AG04450 (cell line): ENCODE measurements at regions not wholly inside any gene's neighbourhood (a gene's known extent, or its start where the extent isn't known, plus 50 kb on each side); places are given as distances from the start of the nearest gene placed in this dataset.

Experiments
- CTCF ChIA-PET: fragments of 300-600, 350-600 bp; formaldehyde crosslinking; extraction: SDS; loops from one replicate; lab custom pipeline; 2022; ENCODE audit warnings: antibody characterized with exemption, inconsistent platforms; lab: Charles Lee
- POLR2A ChIA-PET: fragments of 350-600 bp; formaldehyde crosslinking; extraction: SDS; loops from one replicate; lab custom pipeline; 2021; ENCODE audit warnings: antibody characterized with exemption, inconsistent platforms; lab: Yijun Ruan, JAX
- DNase-seq: peaks from one replicate; pipeline ENCODE4 v3.0.0-alpha.2; 2011; ENCODE audit warnings: low read depth, low spot score
- H3K27ac ChIP-seq: one replicate; pipeline ENCODE4 v1.5.1; 2012; ENCODE audit warnings: low read depth, low read length, control low read depth
- H3K27me3 ChIP-seq: one replicate; pipeline ENCODE4 v1.6.0; 2012; ENCODE audit warnings: low read length; ENCODE audit not compliant: control insufficient read depth, insufficient read depth
- H3K4me3 ChIP-seq: 2 replicates; pipeline ENCODE4 v1.5.1; 2011; ENCODE audit warnings: mild to moderate bottlenecking, low read depth, low read length, control low read depth
- H3K9me3 ChIP-seq: 2 replicates; pipeline ENCODE4 v1.5.1; 2012; ENCODE audit warnings: low read length; ENCODE audit not compliant: control insufficient read depth, insufficient read depth
- CTCF ChIP-seq: IDR thresholded peaks from 2 replicates; pipeline ENCODE4 v1.5.1; 2011; ENCODE audit warnings: low read depth, low read length, control low read depth, inconsistent platforms

GRCh38 chr20:24829649-24830370 is 119.3 kb upstream of the CST7 start:
- POLR2A ChIA-PET = no interaction called here
- Histone ChIP-seq H3K27me3 (no peaks in the 10 kb centered on the region), H3K4me3 (no peak overlapping the region), H3K9me3 (no peaks in the 10 kb centered on the region), H3K27ac (no peak overlapping the region)
- CTCF ChIA-PET = no interaction called here
- TF ChIP-seq CTCF = no peak
- DNase-seq = no peak

GRCh38 chr20:24830649-24831048 is 118.4 kb upstream of the CST7 start:
- H3K27me3 ChIP-seq = no peaks in the 10 kb centered on the region
- POLR2A ChIA-PET = no interaction called here
- no peak overlapping the region for H3K4me3 ChIP-seq
- TF ChIP-seq CTCF = no peak
- CTCF ChIA-PET = no interaction called here
- H3K27ac ChIP-seq = no peak overlapping the region
- H3K9me3 ChIP-seq = no peaks in the 10 kb centered on the region
- no peak for DNase-seq

- H3K4me3 ChIP-seq = no peak overlapping the region
- no peak for TF ChIP-seq CTCF
- ChIA-PET CTCF (no interaction called here), POLR2A (no interaction called here)
- DNase-seq = no peak
- H3K27ac ChIP-seq = no peak overlapping the region
- no peaks in the 10 kb centered on the region for H3K27me3 ChIP-seq
- no peaks in the 10 kb centered on the region for H3K9me3 ChIP-seq
These were observed 117.8 kb upstream of the CST7 start for GRCh38 chr20:24831232-24831631.

DNA sequence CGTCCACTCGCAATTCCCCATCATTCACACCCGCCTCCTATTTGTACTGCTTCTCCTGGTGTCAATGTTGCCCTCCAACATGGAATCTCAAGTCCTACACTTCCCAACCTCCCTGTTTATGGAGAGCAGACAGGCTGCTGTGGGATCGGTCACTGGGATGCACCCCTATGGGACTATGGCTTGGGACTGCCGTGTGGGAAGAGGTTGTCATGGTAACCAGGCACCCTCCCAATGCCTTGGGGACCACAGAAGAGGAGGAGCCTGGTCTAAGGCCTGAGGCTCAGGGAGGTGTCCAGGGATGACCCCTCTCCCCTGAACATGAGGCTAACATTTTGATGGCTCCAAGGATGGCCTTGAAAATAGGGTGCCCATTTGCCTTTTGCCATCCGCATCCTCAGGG is 116.6 kb upstream of the CST7 start:
- POLR2A ChIA-PET = no interaction called here
- no peak for TF ChIP-seq CTCF
- DNase-seq = no peak
- Histone ChIP-seq H3K27me3 (peaks cover 5% of the 10 kb centered on the region), H3K4me3 (no peak overlapping the region), H3K27ac (no peak overlapping the region), H3K9me3 (no peaks in the 10 kb centered on the region)
- CTCF ChIA-PET = no interaction called here

GRCh38 chr20:24833592-24833991 is 115.5 kb upstream of the CST7 start:
- H3K4me3 ChIP-seq = no peak overlapping the region
- no peak for DNase-seq
- no peak for TF ChIP-seq CTCF
- CTCF ChIA-PET = no interaction called here
- H3K9me3 ChIP-seq = no peaks in the 10 kb centered on the region
- POLR2A ChIA-PET = no interaction called here
- peaks cover 5% of the 10 kb centered on the region for H3K27me3 ChIP-seq
- no peak overlapping the region for H3K27ac ChIP-seq
